Lung (tissue), 11 donors: ENCODE measurements at regions not wholly inside any gene's neighbourhood (a gene's known extent, or its start where the extent isn't known, plus 50 kb on each side); places are given as distances from the start of the nearest gene placed in this dataset.

ENCODE experiments used
- ATAC-seq: fragments of 200-7000 bp; cut with Tn5 transposase; one replicate; pipeline ENCODE4 v1.9.1; 2020; ENCODE audit warnings: moderate number of reproducible peaks; ENCODE audit not compliant: insufficient read depth, low FRiP score
- DNase-seq, 3 donors: peaks; one replicate each; pipeline ENCODE4 v3.0.0-alpha.2; 2013 to 2017
- H3K27ac ChIP-seq, 2 donors: one replicate each; pipeline ENCODE4 v1.5.1; 2013; ENCODE audit warnings: mild to moderate bottlenecking in 2 of 2, moderate library complexity in 2 of 2, control low read depth in 1 of 2, inconsistent platforms in 1 of 2, low read depth in 1 of 2, low read length in 1 of 2
- H3K27me3 ChIP-seq, 3 donors: one replicate each; pipeline ENCODE4 v1.5.1; 2013; ENCODE audit warnings: low read length in 2 of 3; ENCODE audit not compliant: control insufficient read depth in 3 of 3, insufficient read depth in 3 of 3
- H3K36me3 ChIP-seq, 4 donors: one replicate each; pipeline ENCODE4 v1.5.1; 2013; ENCODE audit warnings: low read length in 4 of 4, mild to moderate bottlenecking in 1 of 4, moderate library complexity in 1 of 4; ENCODE audit not compliant: control insufficient read depth in 4 of 4, insufficient read depth in 4 of 4
- H3K4me1 ChIP-seq, 5 donors: one replicate each; pipeline ENCODE4 v1.5.1; 2013; ENCODE audit warnings: low read length in 5 of 5, mild to moderate bottlenecking in 2 of 5, moderate library complexity in 1 of 5; ENCODE audit not compliant: control insufficient read depth in 5 of 5, insufficient read depth in 5 of 5
- H3K4me3 ChIP-seq: one replicate; pipeline ENCODE4 v1.5.1; 2013; ENCODE audit warnings: mild to moderate bottlenecking, control low read depth, moderate library complexity
- H3K9ac ChIP-seq, 2 donors: one replicate each; pipeline ENCODE4 v1.5.1; 2013; ENCODE audit warnings: low read length in 2 of 2, control low read depth in 1 of 2; ENCODE audit not compliant: insufficient read depth in 1 of 2
- H3K9me3 ChIP-seq, 4 donors: one replicate each; pipeline ENCODE4 v1.5.1; 2013; ENCODE audit warnings: low read length in 3 of 4, mild to moderate bottlenecking in 1 of 4, moderate library complexity in 1 of 4; ENCODE audit not compliant: control insufficient read depth in 4 of 4, insufficient read depth in 3 of 4
- CTCF ChIP-seq: IDR thresholded peaks from 2 replicates; pipeline ENCODE4 v1.5.1; 2012; ENCODE audit warnings: mild to moderate bottlenecking; ENCODE audit errors: control extremely low read depth, extremely low read depth
- WGBS, 2 donors: extraction: QIAGEN DNeasy Blood & Tissue Kit; methylation state at CpG; one replicate each; pipeline ENCODE4 v1.1.7; 2013; 5-methylcytosine and 5-hydroxymethylcytosine counted together
- donor health status: control.
- donor health status: control.
- donor health status: Bipolar disorder and iron deficiency.
- donor health status: healthy.
- donor health status: DM: yes; HTN: yes; CAD: no.

GRCh38 chr12:23126794-23127193, 501.8 kb downstream of the ETNK1 start:
- TF ChIP-seq CTCF: no peak
- no peak for ATAC-seq
- H3K4me1 ChIP-seq: no peaks in the 10 kb centered on the region
- no peaks in the 10 kb centered on the region for H3K36me3 ChIP-seq
- H3K4me3 ChIP-seq: no peak overlapping the region
- no peak overlapping the region for H3K9ac ChIP-seq
- no peaks in the 10 kb centered on the region for H3K9me3 ChIP-seq
- no peak for DNase-seq
- no peak overlapping the region for H3K27ac ChIP-seq
- H3K27me3 ChIP-seq: no peaks in the 10 kb centered on the region
- 33 to 86% methylated on average over 2 of the region's 2 CpGs for WGBS, 2 donors

GRCh38 chr12:23127701-23128100, 502.7 kb downstream of the ETNK1 start:
- Histone ChIP-seq H3K4me3 (no peak overlapping the region), H3K36me3 (no peaks in the 10 kb centered on the region), H3K27ac (no peak overlapping the region), H3K4me1 (no peaks in the 10 kb centered on the region), H3K9ac (no peak overlapping the region), H3K9me3 (no peaks in the 10 kb centered on the region), H3K27me3 (no peaks in the 10 kb centered on the region)
- no peak for TF ChIP-seq CTCF
- ATAC-seq (no peak), DNase-seq (no peak)
- WGBS, 2 donors: 69 to 90% methylated on average over 3 of the region's 3 CpGs

DNA sequence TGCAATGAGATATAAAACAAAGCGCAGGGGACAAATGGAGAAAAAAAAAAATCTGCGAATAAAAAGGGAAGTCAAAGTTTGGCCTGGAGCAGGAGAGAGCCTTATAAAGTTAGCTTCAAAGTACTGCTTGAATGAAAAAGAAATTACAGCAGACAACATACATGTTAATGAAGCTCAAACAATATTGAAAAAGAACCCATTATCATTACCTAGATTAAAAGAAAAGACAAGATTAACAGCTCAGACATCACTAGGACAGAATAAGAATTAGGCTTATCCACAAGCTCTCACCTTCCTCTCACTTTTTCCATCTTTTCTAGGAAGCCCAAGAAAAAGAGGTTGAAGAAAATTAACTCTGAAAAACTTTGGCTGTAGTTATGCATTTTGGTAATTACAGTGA, 503.5 kb downstream of the ETNK1 start:
- H3K9ac ChIP-seq: no peak overlapping the region
- H3K9me3 ChIP-seq: no peaks in the 10 kb centered on the region
- no peaks in the 10 kb centered on the region for H3K4me1 ChIP-seq
- WGBS, 2 donors: 76 to 81% methylated on average over 2 of the region's 2 CpGs
- no peak overlapping the region for H3K4me3 ChIP-seq
- H3K27me3 ChIP-seq: no peaks in the 10 kb centered on the region
- no peak for TF ChIP-seq CTCF
- no peaks in the 10 kb centered on the region for H3K36me3 ChIP-seq
- no peak overlapping the region for H3K27ac ChIP-seq
- ATAC-seq (no peak), DNase-seq (no peak)

- WGBS, 2 donors: 92 to 100% methylated on average over 1 of the region's 1 CpG
- Histone ChIP-seq H3K36me3 (no peaks in the 10 kb centered on the region), H3K27ac (no peak overlapping the region), H3K4me3 (no peak overlapping the region), H3K9ac (no peak overlapping the region), H3K4me1 (no peaks in the 10 kb centered on the region), H3K9me3 (peaks cover 0 to 4% (median 0%) of the 10 kb centered on the region in 4 donors), H3K27me3 (no peaks in the 10 kb centered on the region)
- no peak for DNase-seq
- no peak for TF ChIP-seq CTCF
- ATAC-seq: no peak
These were observed 507.4 kb downstream of the ETNK1 start for GRCh38 chr12:23132357-23132756.
